Jurkat, Clone E6-1 (cell line): ENCODE measurements at regions not wholly inside any gene's neighbourhood (a gene's known extent, or its start where the extent isn't known, plus 50 kb on each side); places are given as distances from the start of the nearest gene placed in this dataset.
"Not testable (repeated sequence)": the region's sequence is repeated elsewhere in the genome, so short reads cannot be mapped to it uniquely, and the experiment has no call there.

Experiments used
- DNase-seq: peaks from one replicate; pipeline ENCODE4 v3.0.0-alpha.2; 2011; ENCODE audit warnings: low read depth, low spot score
- H3K4me3 ChIP-seq: 2 replicates; pipeline ENCODE4 v1.5.1; 2011; ENCODE audit warnings: mild to moderate bottlenecking, low read length, control low read depth, moderate library complexity

DNA sequence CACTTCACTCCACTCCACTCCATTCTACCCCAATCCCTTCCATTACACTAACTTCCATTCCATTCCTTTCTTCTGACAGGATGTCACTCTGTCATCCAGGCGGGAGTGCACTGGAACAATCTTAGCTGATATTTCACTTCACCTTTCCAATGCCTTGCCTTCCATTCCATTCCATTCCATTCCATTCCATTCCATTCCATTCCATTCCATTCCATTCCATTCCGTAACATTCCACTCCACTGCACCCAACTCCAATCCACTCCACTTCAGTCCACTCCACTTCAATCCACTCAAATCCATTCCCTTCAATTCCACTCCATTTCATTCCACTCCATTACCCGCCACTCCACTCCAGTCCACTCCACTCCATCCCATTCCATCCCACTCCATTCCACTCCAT lies 1099.4 kb downstream of the TSPY10 start:
- DNase-seq: peak; percentile 79
- H3K4me3 ChIP-seq: no peak overlapping the region

GRCh38 chrY:10648813-10649212 lies 1121.1 kb downstream of the TSPY10 start:
- not testable (repeated sequence) for DNase-seq, H3K4me3 ChIP-seq

GRCh38 chrY:10657120-10657519 lies 1129.4 kb downstream of the TSPY10 start:
- DNase-seq, H3K4me3 ChIP-seq: not testable (repeated sequence)

DNA sequence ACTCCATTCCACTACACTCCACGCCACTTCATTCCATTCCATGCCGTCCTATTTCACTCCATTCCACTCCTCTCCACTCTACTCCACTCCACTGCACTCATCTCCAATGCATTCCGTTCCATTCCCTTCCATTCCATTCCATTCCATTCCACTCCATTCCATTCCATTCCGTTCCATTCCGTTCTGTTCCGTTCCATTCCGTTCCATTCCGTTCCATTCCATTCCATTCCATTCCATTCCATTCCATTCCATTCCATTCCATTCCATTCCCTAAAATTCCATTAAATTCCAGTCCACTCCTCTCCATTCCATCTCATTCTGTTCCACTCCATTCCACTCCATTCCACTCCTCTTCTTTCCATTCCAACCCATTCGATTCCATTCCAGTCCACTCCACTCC lies 1139.1 kb downstream of the TSPY10 start:
- H3K4me3 ChIP-seq: no peak overlapping the region
- no peak for DNase-seq

- no peak for DNase-seq
- H3K4me3 ChIP-seq: no peak overlapping the region
These were observed 1158.7 kb downstream of the TSPY10 start for GRCh38 chrY:10686414-10686813.
